ENCODE measurements at regions not wholly inside any gene's neighbourhood (a gene's known extent, or its start where the extent isn't known, plus 50 kb on each side); places are given as distances from the start of the nearest gene placed in this dataset.

- Histone ChIP-seq H3K79me2 (no peaks in the 10 kb centered on the region), H2AFZ (no peak overlapping the region), H3K36me3 (ENCODE audit: control insufficient read depth, insufficient read depth, low read length) (no peaks in the 10 kb centered on the region), H3K4me1 (no peaks in the 10 kb centered on the region), H3K27ac (no peak overlapping the region), H3K9ac (no peak overlapping the region), H3K4me3 (ENCODE audit: low read depth, low read length) (no peak overlapping the region), H3K27me3 (ENCODE audit: control insufficient read depth, insufficient read depth, low read length) (no peaks in the 10 kb centered on the region), H3K9me3 (ENCODE audit: control insufficient read depth, low read length) (no peaks in the 10 kb centered on the region), H3K4me2 (ENCODE audit: low read length) (no peak overlapping the region)
- TF ChIP-seq CTCF (IDR thresholded peaks at IDR 0.05), result no peak
These were observed 511.7 kb upstream of the SEL1L start for GRCh38 chr14:82045339-82045738.

DNA sequence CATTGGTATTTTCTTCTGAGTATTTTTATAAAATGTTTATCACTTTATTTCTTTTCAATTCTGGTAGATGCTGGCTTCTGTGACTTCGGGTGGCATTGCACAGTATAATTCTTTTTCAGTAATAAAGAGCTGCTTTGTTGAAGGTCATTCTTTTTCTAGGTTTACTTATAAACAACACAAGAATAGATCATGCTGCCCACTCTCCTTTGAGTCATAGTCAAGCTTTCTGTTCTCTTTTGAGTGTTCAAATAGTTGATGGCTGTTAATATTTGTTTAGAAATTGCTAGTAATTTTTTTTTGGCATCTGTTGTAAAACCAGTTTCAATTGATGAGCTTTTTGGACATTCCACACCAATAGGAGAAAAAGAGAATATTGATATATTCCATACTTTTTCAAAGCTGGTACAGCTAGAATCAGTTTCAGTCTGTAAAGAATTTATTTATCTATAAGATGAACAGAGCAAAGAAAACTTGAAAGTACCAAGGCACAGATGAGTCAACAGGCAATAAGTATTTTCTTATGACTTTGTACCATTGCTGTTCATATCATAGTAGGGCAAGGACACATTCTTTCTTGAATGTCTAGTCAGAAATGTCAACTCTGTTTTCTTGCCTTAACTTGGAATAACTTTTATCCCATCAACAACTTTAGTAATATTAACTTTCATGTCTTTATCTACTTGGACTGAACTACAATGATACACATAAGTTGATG lies 513.0 kb upstream of the SEL1L start:
- no peaks in the 10 kb centered on the region for H3K4me1 ChIP-seq
- no peak for TF ChIP-seq CTCF (IDR thresholded peaks at IDR 0.05)
- H3K9me3 ChIP-seq (ENCODE audit: control insufficient read depth, low read length), result no peaks in the 10 kb centered on the region
- no peaks in the 10 kb centered on the region for H3K79me2 ChIP-seq
- H3K27ac ChIP-seq, result no peak overlapping the region
- H3K9ac ChIP-seq, result no peak overlapping the region
- no peak overlapping the region for H3K4me2 ChIP-seq (ENCODE audit: low read length)
- no peak overlapping the region for H2AFZ ChIP-seq
- H3K4me3 ChIP-seq (ENCODE audit: low read depth, low read length), result no peak overlapping the region
- no peaks in the 10 kb centered on the region for H3K36me3 ChIP-seq (ENCODE audit: control insufficient read depth, insufficient read depth, low read length)
- no peaks in the 10 kb centered on the region for H3K27me3 ChIP-seq (ENCODE audit: control insufficient read depth, insufficient read depth, low read length)

DNA sequence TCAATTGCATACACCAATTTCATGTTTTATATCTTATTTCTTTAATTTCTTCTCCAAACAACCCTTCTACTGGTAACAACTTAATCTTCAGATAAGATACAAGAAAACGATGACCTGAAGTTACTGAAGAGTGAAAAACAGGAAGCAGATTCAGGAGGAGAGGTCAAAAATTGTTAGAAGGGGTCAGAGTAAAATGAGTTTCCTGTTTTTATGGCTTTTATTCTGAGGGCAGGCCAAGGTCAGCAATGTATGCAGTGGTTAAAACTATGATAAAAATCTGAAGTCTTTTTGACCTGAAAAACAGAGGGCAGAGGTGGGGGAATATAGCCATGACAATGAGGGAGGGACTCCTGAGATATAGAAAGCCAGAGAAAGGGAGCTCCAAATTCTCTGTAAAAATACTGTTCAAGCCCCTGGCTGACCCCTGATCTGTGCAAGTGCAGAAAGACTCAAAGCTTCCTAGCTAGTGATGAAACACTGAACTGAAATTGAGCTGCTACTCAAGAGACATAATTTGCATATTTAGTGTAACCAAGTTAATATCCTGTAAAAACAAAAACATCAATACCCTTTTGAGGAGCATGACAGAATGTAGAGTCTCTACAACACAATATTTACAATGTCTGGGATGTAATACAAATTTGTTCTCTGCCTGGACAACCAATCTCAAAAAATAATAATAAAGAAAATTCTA lies 514.3 kb upstream of the SEL1L start:
- H3K79me2 ChIP-seq, result no peaks in the 10 kb centered on the region
- no peak overlapping the region for H3K4me2 ChIP-seq (ENCODE audit: low read length)
- no peaks in the 10 kb centered on the region for H3K9me3 ChIP-seq (ENCODE audit: control insufficient read depth, low read length)
- no peak overlapping the region for H3K27ac ChIP-seq
- no peak overlapping the region for H3K4me3 ChIP-seq (ENCODE audit: low read depth, low read length)
- H3K27me3 ChIP-seq (ENCODE audit: control insufficient read depth, insufficient read depth, low read length), result no peaks in the 10 kb centered on the region
- no peak for TF ChIP-seq CTCF (IDR thresholded peaks at IDR 0.05)
- no peak overlapping the region for H2AFZ ChIP-seq
- H3K4me1 ChIP-seq, result no peaks in the 10 kb centered on the region
- H3K36me3 ChIP-seq (ENCODE audit: control insufficient read depth, insufficient read depth, low read length), result no peaks in the 10 kb centered on the region
- H3K9ac ChIP-seq, result no peak overlapping the region

- Histone ChIP-seq H3K27ac (no peak overlapping the region), H2AFZ (no peak overlapping the region), H3K79me2 (no peaks in the 10 kb centered on the region), H3K4me2 (ENCODE audit: low read length) (no peak overlapping the region), H3K4me1 (no peaks in the 10 kb centered on the region), H3K27me3 (ENCODE audit: control insufficient read depth, insufficient read depth, low read length) (no peaks in the 10 kb centered on the region), H3K9me3 (ENCODE audit: control insufficient read depth, low read length) (no peaks in the 10 kb centered on the region), H3K36me3 (ENCODE audit: control insufficient read depth, insufficient read depth, low read length) (no peaks in the 10 kb centered on the region), H3K9ac (no peak overlapping the region), H3K4me3 (ENCODE audit: low read depth, low read length) (no peak overlapping the region)
- no peak for TF ChIP-seq CTCF (IDR thresholded peaks at IDR 0.05)
These were observed 519.1 kb upstream of the SEL1L start for GRCh38 chr14:82052778-82053177.
